Endothelial cell of umbilical vein (primary cell): ENCODE measurements at regions not wholly inside any gene's neighbourhood (a gene's known extent, or its start where the extent isn't known, plus 50 kb on each side); places are given as distances from the start of the nearest gene placed in this dataset. TPM values are rescaled to one million over a fixed set of nuclear protein-coding genes. Genes with fewer than 3 reads are reported as not detected.

Experiments used
- small RNA-seq: library from RNA; depleted of rRNA; stranded (forward); fragments of <200 nt; gene quantifications from one replicate; pipeline ENCODE3, GENCODE V24; 2012; ENCODE audit warnings: low replicate concordance, low read depth; ENCODE audit not compliant: insufficient read depth, insufficient read length

Small RNA genes lying in the stretch of these regions (small RNA-seq; reads per million reads assigned to genes)
- not detected for gene RNU1-51P
- gene RNU7-192P, result not detected
